ENCODE measurements at regions not wholly inside any gene's neighbourhood (a gene's known extent, or its start where the extent isn't known, plus 50 kb on each side); places are given as distances from the start of the nearest gene placed in this dataset.

DNA sequence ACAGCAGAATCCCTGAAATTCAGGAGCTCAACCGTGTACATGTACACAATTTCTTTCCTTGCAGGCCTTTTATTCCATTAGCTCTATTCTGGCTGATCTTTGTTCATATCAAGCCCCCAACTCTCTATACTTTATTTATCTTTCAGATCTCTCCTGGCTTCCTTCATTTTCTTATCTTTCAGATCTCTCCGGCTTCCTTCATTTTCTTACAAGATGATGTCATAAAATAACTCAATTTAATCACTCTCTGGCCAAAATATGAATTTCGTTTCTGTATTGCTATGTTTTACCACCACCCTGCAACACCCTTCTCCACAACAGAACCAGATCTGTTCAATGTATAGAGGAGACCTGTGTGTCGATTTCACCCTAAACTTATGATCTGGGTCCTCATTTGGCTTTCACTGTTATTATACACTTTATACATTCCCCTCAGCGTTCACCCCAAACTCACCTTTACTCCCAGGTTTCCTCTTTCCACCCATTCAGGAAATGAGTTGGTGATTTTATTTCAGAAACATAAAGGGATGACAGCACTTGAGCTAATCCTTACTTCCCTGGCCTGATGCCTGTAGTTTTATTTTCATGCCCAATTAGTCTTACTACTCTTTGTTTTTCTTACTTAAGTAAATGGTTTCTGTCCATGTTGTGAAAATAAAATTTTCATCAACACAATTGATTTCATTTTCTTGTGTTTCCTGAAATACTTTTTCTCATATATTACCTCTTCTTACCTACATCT, 195.5 kb downstream of the BCHE start:
- H2BK5ac ChIP-seq (ENCODE audit: low read length): no peak overlapping the region
- H2BK15ac ChIP-seq (replicated peaks; ENCODE audit: low read depth): no peak overlapping the region
- no peak overlapping the region for H3K23ac ChIP-seq (ENCODE audit: low read length)
- no peaks in the 10 kb centered on the region for H3K27me3 ChIP-seq (ENCODE audit: insufficient read depth, low read length, poor library complexity)
- H4K5ac ChIP-seq (ENCODE audit: low read length): no peak overlapping the region
- H4K8ac ChIP-seq (ENCODE audit: low read depth, low read length): no peak overlapping the region
- H3K36me3 ChIP-seq (ENCODE audit: control insufficient read depth, insufficient read depth, low read length): no peaks in the 10 kb centered on the region
- no peak overlapping the region for H3K56ac ChIP-seq (ENCODE audit: low read length)
- no peak overlapping the region for H3K18ac ChIP-seq (ENCODE audit: low read length)
- WGBS (ENCODE audit: extremely low coverage, insufficient coverage, low lambda C conversion rate): 100% methylated on average over 2 of the region's 5 CpGs
- H3K27ac ChIP-seq (ENCODE audit: low read depth, low read length): no peak overlapping the region
- H3K9ac ChIP-seq (ENCODE audit: low read length): no peak overlapping the region
- H3K4me2 ChIP-seq (ENCODE audit: low read length): no peak overlapping the region
- no peak overlapping the region for H2AK5ac ChIP-seq (ENCODE audit: low read length)
- H3K4ac ChIP-seq (ENCODE audit: low read depth, low read length): no peak overlapping the region
- H3K4me3 ChIP-seq (ENCODE audit: low read length): no peak overlapping the region
- no peak overlapping the region for H2BK120ac ChIP-seq (ENCODE audit: low read depth, low read length)
- H3K79me2 ChIP-seq (ENCODE audit: control insufficient read depth, insufficient read depth, low read length): no peaks in the 10 kb centered on the region
- no peaks in the 10 kb centered on the region for H3K79me1 ChIP-seq (ENCODE audit: low read length)
- no peaks in the 10 kb centered on the region for H3K4me1 ChIP-seq (ENCODE audit: control insufficient read depth, low read depth, low read length)
- no peak for DNase-seq

DNA sequence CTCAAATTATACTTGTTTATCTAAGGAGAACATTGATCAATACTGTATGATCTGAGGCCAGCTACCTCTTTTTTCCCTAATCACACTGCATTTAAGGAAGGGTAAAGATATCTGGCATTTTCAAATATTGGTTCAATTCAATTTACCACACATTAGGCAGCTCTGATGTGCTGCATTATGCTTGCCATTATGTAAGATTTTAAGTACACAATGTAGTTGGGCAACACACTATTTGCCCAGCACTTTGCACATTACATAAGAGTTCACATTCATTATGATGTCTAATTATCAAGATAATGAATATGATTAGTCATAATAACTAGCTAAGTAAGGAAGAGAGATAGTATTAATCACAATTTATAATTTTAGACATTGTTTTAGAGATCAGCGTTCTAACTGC, 196.3 kb downstream of the BCHE start:
- DNase-seq: no peak
- H3K79me2 ChIP-seq (ENCODE audit: control insufficient read depth, insufficient read depth, low read length): no peaks in the 10 kb centered on the region

DNA sequence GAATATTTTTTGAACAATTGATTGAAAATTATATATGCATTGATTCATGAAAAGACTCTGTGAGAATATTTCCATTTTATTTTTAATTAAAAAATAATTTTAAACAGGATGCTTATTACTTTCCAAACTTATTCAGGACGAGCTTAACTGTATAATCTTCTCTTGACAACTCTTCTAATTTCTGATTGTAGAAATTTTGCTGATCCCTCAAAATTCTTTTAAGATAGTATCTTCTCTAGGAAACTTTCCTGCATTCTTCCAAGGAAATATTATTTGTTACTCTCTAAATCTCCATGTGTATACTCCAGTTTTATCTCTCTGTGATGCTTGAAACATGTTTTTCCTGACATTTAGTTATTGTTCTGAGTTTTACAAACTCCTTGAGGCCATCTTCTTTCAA, 197.2 kb downstream of the BCHE start:
- H4K5ac ChIP-seq (ENCODE audit: low read length): no peak overlapping the region
- no peak overlapping the region for H3K56ac ChIP-seq (ENCODE audit: low read length)
- no peak overlapping the region for H2BK15ac ChIP-seq (replicated peaks; ENCODE audit: low read depth)
- H3K18ac ChIP-seq (ENCODE audit: low read length): no peak overlapping the region
- no peak overlapping the region for H3K23ac ChIP-seq (ENCODE audit: low read length)
- no peaks in the 10 kb centered on the region for H3K36me3 ChIP-seq (ENCODE audit: control insufficient read depth, insufficient read depth, low read length)
- H3K27ac ChIP-seq (ENCODE audit: low read depth, low read length): no peak overlapping the region
- H2BK120ac ChIP-seq (ENCODE audit: low read depth, low read length): no peak overlapping the region
- no peaks in the 10 kb centered on the region for H3K4me1 ChIP-seq (ENCODE audit: control insufficient read depth, low read depth, low read length)
- WGBS (ENCODE audit: extremely low coverage, insufficient coverage, low lambda C conversion rate): no CpG with 5 or more reads among the region's 1 CpG
- H3K79me1 ChIP-seq (ENCODE audit: low read length): no peaks in the 10 kb centered on the region
- H3K4me3 ChIP-seq (ENCODE audit: low read length): no peak overlapping the region
- no peak overlapping the region for H4K8ac ChIP-seq (ENCODE audit: low read depth, low read length)
- H3K4me2 ChIP-seq (ENCODE audit: low read length): no peak overlapping the region
- H3K27me3 ChIP-seq (ENCODE audit: insufficient read depth, low read length, poor library complexity): no peaks in the 10 kb centered on the region
- H3K9ac ChIP-seq (ENCODE audit: low read length): no peak overlapping the region
- H2AK5ac ChIP-seq (ENCODE audit: low read length): no peak overlapping the region
- no peak overlapping the region for H3K4ac ChIP-seq (ENCODE audit: low read depth, low read length)
- no peaks in the 10 kb centered on the region for H3K79me2 ChIP-seq (ENCODE audit: control insufficient read depth, insufficient read depth, low read length)
- H2BK5ac ChIP-seq (ENCODE audit: low read length): no peak overlapping the region
- DNase-seq: no peak

More for the DNA sequence above, 196.3 kb downstream of the BCHE start:
- no peak overlapping the region for H3K9ac ChIP-seq (ENCODE audit: low read length)
- no peak overlapping the region for H3K56ac ChIP-seq (ENCODE audit: low read length)
- H2BK15ac ChIP-seq (replicated peaks; ENCODE audit: low read depth): no peak overlapping the region
- WGBS (ENCODE audit: extremely low coverage, insufficient coverage, low lambda C conversion rate): no CpG with 5 or more reads among the region's 1 CpG
- H3K36me3 ChIP-seq (ENCODE audit: control insufficient read depth, insufficient read depth, low read length): no peaks in the 10 kb centered on the region
- no peak overlapping the region for H3K4ac ChIP-seq (ENCODE audit: low read depth, low read length)
- no peak overlapping the region for H3K27ac ChIP-seq (ENCODE audit: low read depth, low read length)
- H3K18ac ChIP-seq (ENCODE audit: low read length): no peak overlapping the region
- no peak overlapping the region for H3K23ac ChIP-seq (ENCODE audit: low read length)
- H3K4me2 ChIP-seq (ENCODE audit: low read length): no peak overlapping the region
- no peak overlapping the region for H2BK120ac ChIP-seq (ENCODE audit: low read depth, low read length)
- no peak overlapping the region for H4K8ac ChIP-seq (ENCODE audit: low read depth, low read length)
- H2BK5ac ChIP-seq (ENCODE audit: low read length): no peak overlapping the region
- no peak overlapping the region for H2AK5ac ChIP-seq (ENCODE audit: low read length)
- H3K79me1 ChIP-seq (ENCODE audit: low read length): no peaks in the 10 kb centered on the region
- no peak overlapping the region for H3K4me3 ChIP-seq (ENCODE audit: low read length)
- H3K4me1 ChIP-seq (ENCODE audit: control insufficient read depth, low read depth, low read length): no peaks in the 10 kb centered on the region
- H4K5ac ChIP-seq (ENCODE audit: low read length): no peak overlapping the region
- no peaks in the 10 kb centered on the region for H3K27me3 ChIP-seq (ENCODE audit: insufficient read depth, low read length, poor library complexity)

DNA sequence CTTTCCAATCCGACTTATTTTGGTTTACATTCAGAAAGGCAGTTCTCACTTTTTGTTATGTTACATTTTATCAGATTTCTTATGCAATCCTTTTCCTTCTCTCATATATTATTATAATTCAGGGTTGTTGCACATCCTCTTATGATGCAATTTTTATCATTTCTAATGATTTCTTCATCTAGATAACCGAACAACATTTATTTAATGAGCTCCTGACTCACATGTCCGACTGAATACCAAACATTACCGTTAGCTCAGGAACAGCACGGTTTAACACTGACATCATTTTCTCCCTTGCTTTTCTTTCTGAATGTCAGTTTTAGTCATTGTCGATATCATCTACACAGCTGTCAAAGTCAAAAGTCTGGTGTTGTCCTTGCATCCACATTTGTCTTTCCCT, 199.2 kb downstream of the BCHE start:
- Histone ChIP-seq H2BK5ac (ENCODE audit: low read length) (no peak overlapping the region), H3K27me3 (ENCODE audit: insufficient read depth, low read length, poor library complexity) (no peaks in the 10 kb centered on the region), H3K23ac (ENCODE audit: low read length) (no peak overlapping the region), H3K36me3 (ENCODE audit: control insufficient read depth, insufficient read depth, low read length) (no peaks in the 10 kb centered on the region), H2BK120ac (ENCODE audit: low read depth, low read length) (no peak overlapping the region), H3K18ac (ENCODE audit: low read length) (no peak overlapping the region), H3K27ac (ENCODE audit: low read depth, low read length) (no peak overlapping the region), H2AK5ac (ENCODE audit: low read length) (no peak overlapping the region), H3K4me2 (ENCODE audit: low read length) (no peak overlapping the region), H3K79me1 (ENCODE audit: low read length) (no peaks in the 10 kb centered on the region), H3K9ac (ENCODE audit: low read length) (no peak overlapping the region), H3K56ac (ENCODE audit: low read length) (no peak overlapping the region), H4K5ac (ENCODE audit: low read length) (no peak overlapping the region), H3K4me3 (ENCODE audit: low read length) (no peak overlapping the region), H3K4ac (ENCODE audit: low read depth, low read length) (no peak overlapping the region), H3K4me1 (ENCODE audit: control insufficient read depth, low read depth, low read length) (no peaks in the 10 kb centered on the region), H2BK15ac (replicated peaks; ENCODE audit: low read depth) (no peak overlapping the region), H3K79me2 (ENCODE audit: control insufficient read depth, insufficient read depth, low read length) (no peaks in the 10 kb centered on the region), H4K8ac (ENCODE audit: low read depth, low read length) (no peak overlapping the region)
- DNase-seq: no peak
- WGBS (ENCODE audit: extremely low coverage, insufficient coverage, low lambda C conversion rate): no CpG with 5 or more reads among the region's 6 CpGs

DNA sequence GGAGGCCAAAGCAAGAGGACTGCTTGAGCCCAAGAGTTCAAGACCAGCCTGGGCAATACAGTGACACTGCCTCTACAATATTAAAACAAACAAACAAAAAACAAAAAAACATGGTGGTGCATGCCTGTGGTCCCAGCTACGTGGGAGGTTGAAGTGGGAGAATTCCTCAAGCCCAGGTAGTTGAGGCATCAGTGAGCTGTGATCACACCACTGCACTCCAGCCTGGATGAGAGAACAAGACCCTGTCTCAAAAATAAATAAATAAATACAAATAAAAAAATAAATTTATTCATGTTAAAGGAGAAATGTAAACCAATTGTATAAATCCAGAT, 200.6 kb downstream of the BCHE start:
- Histone ChIP-seq H2BK15ac (replicated peaks; ENCODE audit: low read depth) (no peak overlapping the region), H2AK5ac (ENCODE audit: low read length) (no peak overlapping the region), H3K4me2 (ENCODE audit: low read length) (no peak overlapping the region), H4K8ac (ENCODE audit: low read depth, low read length) (no peak overlapping the region), H3K23ac (ENCODE audit: low read length) (no peak overlapping the region), H2BK120ac (ENCODE audit: low read depth, low read length) (no peak overlapping the region), H3K4me1 (ENCODE audit: control insufficient read depth, low read depth, low read length) (no peaks in the 10 kb centered on the region), H3K4ac (ENCODE audit: low read depth, low read length) (no peak overlapping the region), H3K36me3 (ENCODE audit: control insufficient read depth, insufficient read depth, low read length) (no peaks in the 10 kb centered on the region), H3K27me3 (ENCODE audit: insufficient read depth, low read length, poor library complexity) (no peaks in the 10 kb centered on the region), H3K9ac (ENCODE audit: low read length) (no peak overlapping the region), H2BK5ac (ENCODE audit: low read length) (no peak overlapping the region), H3K79me2 (ENCODE audit: control insufficient read depth, insufficient read depth, low read length) (no peaks in the 10 kb centered on the region), H3K27ac (ENCODE audit: low read depth, low read length) (no peak overlapping the region), H3K18ac (ENCODE audit: low read length) (no peak overlapping the region), H4K5ac (ENCODE audit: low read length) (no peak overlapping the region), H3K4me3 (ENCODE audit: low read length) (no peak overlapping the region), H3K56ac (ENCODE audit: low read length) (no peak overlapping the region), H3K79me1 (ENCODE audit: low read length) (no peaks in the 10 kb centered on the region)
- no CpG with 5 or more reads among the region's 1 CpG for WGBS (ENCODE audit: extremely low coverage, insufficient coverage, low lambda C conversion rate)
- DNase-seq: no peak

Data from mesendoderm (in vitro differentiated cells).